Left lung (tissue), 4 donors: ENCODE measurements at regions not wholly inside any gene's neighbourhood (a gene's known extent, or its start where the extent isn't known, plus 50 kb on each side); places are given as distances from the start of the nearest gene placed in this dataset.
A peak's percentile ranks its signal among the peaks of the same experiment; 100 is the strongest.
"Not testable (repeated sequence)": the region's sequence is repeated elsewhere in the genome, so short reads cannot be mapped to it uniquely, and the experiment has no call there.

Source experiments
- ATAC-seq: fragments of 200-7000 bp; cut with Tn5 transposase; one replicate; pipeline ENCODE4 v1.9.1; 2020; ENCODE audit warnings: moderate library complexity
- DNase-seq, 4 donors: peaks; one replicate each; pipeline ENCODE4 v3.0.0-alpha.2; 2013 to 2020
- H3K27ac ChIP-seq, 2 donors: fragments of 200-600 bp; sonication (generic) in 1 of 2; one replicate each; pipeline versions ENCODE4 v1.5.0 to v1.8.0; 2020 to 2021
- H3K27me3 ChIP-seq, 2 donors: fragments of 200-600 bp; sonication (generic) in 1 of 2; one replicate each; pipeline versions ENCODE4 v1.5.0 to v1.8.0; 2020 to 2021
- H3K36me3 ChIP-seq, 2 donors: fragments of 200-600 bp; sonication (generic) in 1 of 2; one replicate each; pipeline versions ENCODE4 v1.5.0 to v1.8.0; 2020 to 2021
- H3K4me1 ChIP-seq, 2 donors: fragments of 200-600 bp; one replicate each; pipeline ENCODE4 v1.8.0; 2021
- H3K4me3 ChIP-seq, 2 donors: fragments of 200-600 bp; sonication (generic) in 1 of 2; one replicate each; pipeline versions ENCODE4 v1.5.0 to v1.8.0; 2020 to 2021; ENCODE audit warnings: mild to moderate bottlenecking in 1 of 2
- H3K9me3 ChIP-seq, 2 donors: fragments of 200-600 bp; sonication (generic) in 1 of 2; one replicate each; pipeline versions ENCODE4 v1.5.0 to v1.8.0; 2020 to 2021
- CTCF ChIP-seq, 2 donors: fragments of 200-600 bp; sonication (generic) in 1 of 2; IDR thresholded peaks; one replicate each; pipeline versions ENCODE4 v1.5.0 to v1.8.0; 2021; ENCODE audit warnings: antibody characterized with exemption in 2 of 2
- intact Hi-C, 2 donors: fragments of 100-400 bp; cut with DNase I; formaldehyde crosslinking; loops; one replicate each; pipeline versions ENCODE4 v1.11.2 to v1.14.2; 2022
- donor health status: DM: no; HTN: yes; CAD: no.
- donor health status: DM: no; HTN: no; CAD: no.

- H3K27me3 ChIP-seq = peaks cover 26 to 47% of the 10 kb centered on the region in 2 donors
- peaks cover 0 to 30% of the 10 kb centered on the region in 2 donors for H3K9me3 ChIP-seq
- intact Hi-C loops = no loop called here
- no peaks in the 10 kb centered on the region for H3K36me3 ChIP-seq
- peak in 2 of 4 donors; percentile 33 to 79 for DNase-seq
- no peak overlapping the region for H3K4me3 ChIP-seq
- TF ChIP-seq CTCF (IDR thresholded peaks at IDR 0.05) = no peak
- H3K4me1 ChIP-seq = no peaks in the 10 kb centered on the region
- no peak overlapping the region for H3K27ac ChIP-seq
- no peak for ATAC-seq
These were observed 1072.4 kb downstream of the RPIA start for GRCh38 chr2:89763581-89764485.

DNA sequence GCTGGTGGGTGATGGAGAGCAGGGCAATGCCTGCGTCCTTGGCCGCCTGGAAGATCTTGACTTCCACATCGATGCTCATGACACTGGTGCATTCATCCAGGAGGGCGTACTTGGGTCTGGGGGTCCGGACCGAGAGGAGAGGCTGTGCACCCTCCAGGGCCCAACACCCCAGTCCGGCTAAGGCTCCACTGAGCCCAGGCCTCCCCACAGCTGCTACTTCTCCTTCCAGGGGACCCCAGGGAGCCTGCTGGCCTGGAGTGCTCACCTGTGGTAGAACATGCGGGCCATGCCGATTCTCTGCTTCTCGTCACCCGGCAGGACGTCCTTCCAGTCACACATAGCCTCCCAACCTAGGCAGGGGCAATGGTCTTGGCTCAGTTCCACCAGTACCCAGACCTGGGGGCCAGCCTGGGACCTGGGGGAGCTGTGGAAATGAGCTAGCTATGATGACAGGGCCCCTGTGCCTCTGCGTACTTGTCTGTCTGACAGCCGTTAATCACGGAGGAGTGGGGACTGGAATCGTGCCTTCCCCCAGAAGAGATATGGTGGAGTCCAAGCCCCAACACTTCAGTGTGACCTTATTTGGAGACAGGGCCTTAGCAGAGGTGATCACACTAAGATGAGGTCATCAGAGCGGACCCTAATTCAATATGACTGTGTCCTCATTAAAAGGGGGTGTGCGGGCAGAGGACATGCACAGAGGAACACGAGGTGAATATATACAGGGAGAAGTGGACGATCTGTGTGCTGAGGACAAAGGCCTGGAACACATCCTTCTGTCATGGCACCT is 1073.3 kb downstream of the RPIA start:
- intact Hi-C loops, ATAC-seq, H3K36me3 ChIP-seq, H3K27ac ChIP-seq, H3K4me1 ChIP-seq, H3K4me3 ChIP-seq: not testable (repeated sequence)
- peak in 2 of 4 donors; percentile 32 to 77 for DNase-seq
- Histone ChIP-seq H3K9me3 (peaks cover 0 to 30% of the 10 kb centered on the region in 2 donors), H3K27me3 (peaks cover 26 to 48% of the 10 kb centered on the region in 2 donors)

DNA sequence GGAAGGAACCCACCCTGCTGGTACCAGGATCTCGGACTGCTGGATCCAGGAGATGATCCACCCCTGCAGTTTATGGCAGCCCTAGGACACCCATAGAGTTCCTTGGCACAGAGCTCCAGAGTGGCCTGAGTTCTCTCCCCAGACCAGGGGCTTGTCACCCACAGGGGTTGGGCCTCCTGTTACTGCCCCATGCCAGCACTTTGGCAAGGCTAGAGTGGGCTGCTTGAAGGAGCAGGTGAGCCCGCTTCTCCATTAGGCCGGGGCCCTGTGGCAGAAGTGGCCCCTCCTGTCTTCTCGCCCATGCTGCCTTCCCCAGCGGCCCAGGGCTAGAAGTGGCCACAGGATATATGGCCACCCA is 1073.9 kb downstream of the RPIA start:
- H3K4me3 ChIP-seq, ATAC-seq, intact Hi-C loops, H3K4me1 ChIP-seq, H3K27ac ChIP-seq, H3K36me3 ChIP-seq: not testable (repeated sequence)
- DNase-seq = peak in 2 of 4 donors; percentile 28 to 79
- Histone ChIP-seq H3K9me3 (peaks cover 0 to 30% of the 10 kb centered on the region in 2 donors), H3K27me3 (peaks cover 26 to 48% of the 10 kb centered on the region in 2 donors)

DNA sequence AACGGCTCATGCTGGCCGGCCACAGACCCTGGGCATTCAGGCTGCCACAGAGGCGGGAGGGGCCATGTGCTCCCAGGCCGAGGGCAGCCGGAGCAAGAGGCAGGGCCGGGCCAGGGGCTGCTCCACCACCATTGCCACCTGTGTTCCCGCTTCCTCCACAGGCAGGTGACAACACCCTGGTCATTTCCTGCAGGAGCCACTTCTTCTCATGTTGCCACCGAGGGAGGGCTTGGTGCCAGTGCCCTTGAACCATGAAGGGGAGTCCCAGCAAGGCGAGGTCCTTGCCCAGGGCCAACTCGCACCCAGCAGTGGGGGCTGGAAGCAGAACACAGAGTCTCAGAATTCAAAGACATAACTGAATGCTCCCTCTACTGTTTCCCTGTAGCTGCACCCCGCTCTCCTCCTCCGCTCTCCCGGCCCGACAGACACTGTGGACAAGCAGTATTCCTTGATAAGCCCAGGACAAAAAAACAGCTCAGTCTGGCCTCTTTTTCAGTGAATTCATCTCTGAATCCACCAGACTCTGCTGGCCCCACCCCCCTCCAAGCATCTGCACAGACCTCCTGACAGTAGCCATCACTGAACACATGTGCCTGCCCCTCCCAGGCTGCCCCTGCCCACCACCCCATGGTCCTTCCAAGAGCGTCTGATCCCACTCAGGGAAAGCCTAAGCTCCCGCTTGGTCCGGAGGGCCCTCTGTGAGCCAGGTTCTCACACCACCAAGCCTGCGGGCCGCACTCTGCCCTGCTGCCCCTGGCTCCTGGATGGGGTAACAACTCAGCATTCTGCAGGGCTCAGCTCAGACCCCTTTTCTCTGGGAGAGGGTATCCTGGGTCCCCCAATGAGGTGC is 1074.9 kb downstream of the RPIA start:
- peak in 2 of 4 donors; percentile 31 to 82 for DNase-seq
- Histone ChIP-seq H3K9me3 (peaks cover 0 to 27% of the 10 kb centered on the region in 2 donors), H3K27me3 (peaks cover 26 to 48% of the 10 kb centered on the region in 2 donors)
- H3K4me3 ChIP-seq, intact Hi-C loops, ATAC-seq, H3K27ac ChIP-seq, H3K4me1 ChIP-seq, H3K36me3 ChIP-seq: not testable (repeated sequence)

DNA sequence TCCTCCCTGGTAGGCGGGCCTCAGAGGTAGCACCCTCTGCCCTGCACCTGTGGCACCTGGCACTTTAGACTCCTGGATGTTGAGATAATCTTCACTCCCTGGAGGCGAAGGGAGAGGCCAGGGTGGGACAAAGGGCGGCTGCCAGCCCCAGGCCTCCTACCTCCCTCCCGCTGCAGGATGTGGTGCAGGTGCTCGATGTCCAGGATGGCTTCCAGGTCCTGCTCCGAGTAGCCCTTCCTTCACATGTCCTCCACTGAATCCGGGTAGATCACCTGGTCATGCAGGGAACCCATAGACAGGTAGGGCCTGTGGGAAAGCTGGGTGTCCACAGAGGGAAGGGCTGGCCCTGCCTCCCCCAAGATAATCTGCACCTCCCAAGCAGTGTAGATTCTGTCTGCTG is 1075.6 kb downstream of the RPIA start:
- peaks cover 26 to 48% of the 10 kb centered on the region in 2 donors for H3K27me3 ChIP-seq
- H3K9me3 ChIP-seq = peaks cover 0 to 27% of the 10 kb centered on the region in 2 donors
- H3K27ac ChIP-seq, H3K4me3 ChIP-seq, H3K36me3 ChIP-seq, ATAC-seq, intact Hi-C loops, H3K4me1 ChIP-seq: not testable (repeated sequence)
- DNase-seq = peak in 2 of 4 donors; percentile 22 to 61

DNA sequence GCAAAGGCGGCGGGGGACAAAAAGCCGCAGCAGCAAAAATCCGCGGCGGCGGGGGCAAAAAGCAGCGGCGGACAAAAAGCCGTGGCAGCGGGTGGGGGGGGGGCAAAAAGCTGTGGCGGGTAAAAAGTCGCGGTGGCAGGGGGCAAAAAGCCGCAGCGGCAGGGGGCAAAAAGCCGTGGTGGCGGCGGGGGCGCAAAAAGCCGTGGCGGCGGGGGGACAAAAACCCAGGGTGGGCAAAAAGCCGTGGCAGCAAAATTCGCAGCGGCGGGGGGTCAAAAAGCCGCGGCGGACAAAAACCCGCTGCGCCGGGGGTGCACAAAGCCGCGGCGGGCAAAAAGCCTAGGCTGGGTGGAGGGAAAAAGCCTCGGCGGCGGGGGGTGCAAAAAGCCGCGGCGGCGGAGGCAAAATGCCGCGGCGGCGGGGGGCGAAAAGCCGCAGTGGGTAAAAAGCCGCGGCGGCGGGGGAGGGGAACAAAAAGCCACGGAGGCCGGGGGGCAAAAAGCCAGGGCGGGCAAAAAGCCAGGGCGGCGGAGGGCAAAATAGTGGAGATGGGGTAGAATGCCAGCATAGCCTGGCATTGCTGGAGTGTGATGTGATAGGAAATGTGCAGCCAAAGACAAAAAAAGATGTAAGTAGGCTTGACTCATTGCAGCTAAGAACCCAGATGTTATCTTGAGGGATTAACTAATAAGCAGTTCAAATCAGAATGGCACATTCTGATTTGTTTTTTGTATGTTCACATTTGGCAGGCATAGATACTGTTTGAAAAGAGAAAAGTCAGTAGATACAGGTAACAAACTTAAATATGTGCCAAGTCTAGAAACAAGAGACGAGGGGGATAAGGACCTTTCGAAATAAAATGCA is 1076.3 kb downstream of the RPIA start:
- H3K27ac ChIP-seq = no peak overlapping the region
- intact Hi-C loops = no loop called here
- ATAC-seq (no peak), DNase-seq (peak in 2 of 4 donors; percentile 28 to 79)
- H3K9me3 ChIP-seq = peaks cover 0 to 33% of the 10 kb centered on the region in 2 donors
- H3K27me3 ChIP-seq = peaks cover 26 to 48% of the 10 kb centered on the region in 2 donors
- no peak for TF ChIP-seq CTCF (IDR thresholded peaks at IDR 0.05)
- H3K36me3 ChIP-seq = no peaks in the 10 kb centered on the region
- H3K4me1 ChIP-seq = no peaks in the 10 kb centered on the region
- no peak overlapping the region for H3K4me3 ChIP-seq
